ENCODE measurements at regions not wholly inside any gene's neighbourhood (a gene's known extent, or its start where the extent isn't known, plus 50 kb on each side); places are given as distances from the start of the nearest gene placed in this dataset.
"Not testable (repeated sequence)": the region's sequence is repeated elsewhere in the genome, so short reads cannot be mapped to it uniquely, and the experiment has no call there.

DNA sequence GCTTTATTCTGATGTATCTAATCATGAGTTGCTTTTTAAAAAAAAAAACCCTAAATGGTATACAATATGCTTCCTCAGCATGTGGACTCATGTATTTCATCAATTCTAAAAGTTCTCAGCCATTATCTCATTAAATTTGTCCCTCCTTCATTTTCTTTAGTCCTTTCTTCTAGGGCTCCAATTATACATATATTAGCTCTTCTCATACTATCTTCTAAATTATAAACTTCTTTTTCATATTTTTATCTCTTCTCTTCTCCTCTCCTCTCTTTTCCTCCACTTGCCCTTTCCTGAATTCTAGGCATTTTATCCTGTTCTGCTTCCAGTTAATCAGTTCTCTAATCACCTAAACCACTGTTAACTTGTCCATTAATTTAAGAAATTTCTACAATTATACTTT lies 55.0 kb upstream of the IL33 start:
- DNase-seq (ENCODE audit: low spot score), result no peak

GRCh38 chr9:6153425-6153824 lies 62.2 kb upstream of the IL33 start:
- intact Hi-C loops (cut with DNase I), result no loop called here
- DNase-seq (ENCODE audit: low spot score), result no peak

More for the DNA sequence above, 55.0 kb upstream of the IL33 start:
- intact Hi-C loops (cut with DNase I), result no loop called here

- no peak for DNase-seq (ENCODE audit: low spot score)
- intact Hi-C loops (cut with DNase I), result no loop called here
Observed at GRCh38 chr9:6152788-6153187, 62.8 kb upstream of the IL33 start.

GRCh38 chr9:6150483-6150882 lies 65.1 kb upstream of the IL33 start:
- DNase-seq (ENCODE audit: low spot score), result no peak
- intact Hi-C loops (cut with DNase I), result no loop called here

GRCh38 chr9:6149315-6149714 lies 66.3 kb upstream of the IL33 start:
- intact Hi-C loops (cut with DNase I), result loop anchor here in 1 of 2 donors (2.0 kb wide), 1 partner anchor 37 kb away; no protein-coding TSS in a partner anchor
- DNase-seq (ENCODE audit: low spot score), result no peak

DNA sequence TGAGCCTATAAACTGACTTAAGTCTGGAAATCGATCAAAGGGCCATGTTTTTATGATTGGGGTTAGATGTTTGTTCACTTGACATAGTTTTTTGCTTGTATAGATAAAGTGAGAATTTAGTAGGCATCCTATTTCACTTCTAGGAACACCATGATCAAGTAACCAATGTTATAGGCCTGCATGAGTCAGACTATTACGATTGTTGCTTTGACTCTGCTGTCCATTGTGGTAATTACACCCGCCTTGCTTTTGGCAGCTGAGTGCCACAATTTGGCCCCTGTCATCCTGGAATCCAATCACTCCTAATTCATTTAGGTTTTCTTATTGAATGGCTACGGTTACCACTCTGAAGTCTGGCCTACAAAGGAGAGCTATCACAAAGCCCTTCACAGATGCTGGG lies 67.8 kb upstream of the IL33 start:
- intact Hi-C loops (cut with DNase I), result loop anchor here in 1 of 2 donors (2.0 kb wide), 1 partner anchor 39 kb away; no protein-coding TSS in a partner anchor
- DNase-seq (ENCODE audit: low spot score), result no peak

- no peak for DNase-seq (ENCODE audit: low spot score)
- intact Hi-C loops (cut with DNase I), result no loop called here
Observed at GRCh38 chr9:6144947-6145346, 70.7 kb upstream of the IL33 start.

GRCh38 chr9:6142799-6143454 lies 72.7 kb upstream of the IL33 start:
- intact Hi-C loops (cut with DNase I), result no loop called here
- no peak for DNase-seq (ENCODE audit: low spot score)

GRCh38 chr9:6135780-6136179 lies 79.8 kb upstream of the IL33 start:
- DNase-seq (ENCODE audit: low spot score); intact Hi-C loops (cut with DNase I): not testable (repeated sequence)

- intact Hi-C loops (cut with DNase I), result no loop called here
- DNase-seq (ENCODE audit: low spot score), result no peak
Observed at GRCh38 chr9:6134661-6135180, 80.9 kb upstream of the IL33 start.

- intact Hi-C loops (cut with DNase I), result no loop called here
Observed at GRCh38 chr9:6133346-6134063, 82.1 kb upstream of the IL33 start.

DNA sequence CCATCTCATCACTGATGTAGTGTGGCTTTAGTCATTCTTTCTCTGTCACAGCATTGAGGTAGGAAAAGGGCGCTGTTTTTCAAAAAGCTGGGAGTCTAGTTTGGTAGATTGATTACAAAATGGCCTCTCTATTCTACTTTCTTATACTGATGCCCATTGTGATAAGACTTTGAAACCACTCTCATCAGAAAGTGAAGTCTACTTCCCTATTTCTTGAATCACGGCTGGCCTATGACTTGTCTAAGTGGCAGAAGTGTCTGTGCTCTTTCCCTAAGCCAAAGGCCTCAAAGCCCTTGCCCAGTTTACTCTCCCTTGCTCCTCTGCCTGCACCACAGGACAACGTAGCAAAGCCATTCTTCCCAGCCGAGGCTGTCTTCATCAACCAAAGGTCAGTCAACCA lies 83.0 kb upstream of the IL33 start:
- intact Hi-C loops (cut with DNase I), result no loop called here
- DNase-seq (ENCODE audit: low spot score), result no peak

More at GRCh38 chr9:6133346-6134063, 82.1 kb upstream of the IL33 start:
- no peak for DNase-seq (ENCODE audit: low spot score)

DNA sequence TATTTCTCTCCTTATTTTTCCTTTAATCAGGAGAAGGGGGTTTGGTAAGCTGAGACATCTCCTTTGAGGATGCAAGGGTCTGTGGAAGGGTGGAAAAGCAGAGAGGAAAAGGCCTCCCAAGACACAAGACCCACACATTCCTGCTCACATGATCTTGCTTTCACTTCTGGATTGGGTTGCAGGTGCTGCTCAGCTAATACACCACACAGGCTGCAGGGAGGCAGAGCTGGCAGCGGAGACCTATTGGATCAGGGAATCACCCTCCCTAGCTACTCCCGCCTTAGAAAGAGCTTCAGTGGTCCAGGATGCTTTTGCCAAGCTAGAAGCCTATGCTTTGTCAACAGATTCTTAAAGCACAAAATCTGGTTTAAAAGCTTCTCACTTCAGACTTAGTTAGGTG lies 87.6 kb upstream of the IL33 start:
- intact Hi-C loops (cut with DNase I), result no loop called here
- DNase-seq (ENCODE audit: low spot score), result no peak

DNA sequence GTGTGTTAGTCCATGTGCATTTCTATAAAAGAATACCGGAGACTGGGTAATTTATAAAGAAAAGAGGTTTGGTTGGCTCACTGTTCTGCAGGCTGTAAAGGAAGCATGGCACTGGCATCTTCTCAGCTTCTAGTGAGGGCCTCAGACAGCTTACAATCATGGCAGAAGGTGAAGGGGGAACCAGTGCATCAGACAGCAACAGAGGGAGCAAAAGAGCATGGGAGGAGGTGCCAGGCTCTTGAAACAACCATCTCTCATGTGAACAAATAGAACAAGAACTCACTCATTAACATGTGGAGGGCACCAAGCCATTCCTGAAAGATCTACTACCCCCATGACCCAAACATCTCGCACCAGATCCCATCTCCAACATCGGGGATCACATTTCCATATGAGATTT lies 89.2 kb upstream of the IL33 start:
- intact Hi-C loops (cut with DNase I), result no loop called here
- DNase-seq (ENCODE audit: low spot score), result no peak

GRCh38 chr9:6123416-6123815 lies 92.2 kb upstream of the IL33 start:
- DNase-seq (ENCODE audit: low spot score), result no peak
- intact Hi-C loops (cut with DNase I), result no loop called here

GRCh38 chr9:6121707-6122106 lies 93.9 kb upstream of the IL33 start:
- intact Hi-C loops (cut with DNase I), result no loop called here

DNA sequence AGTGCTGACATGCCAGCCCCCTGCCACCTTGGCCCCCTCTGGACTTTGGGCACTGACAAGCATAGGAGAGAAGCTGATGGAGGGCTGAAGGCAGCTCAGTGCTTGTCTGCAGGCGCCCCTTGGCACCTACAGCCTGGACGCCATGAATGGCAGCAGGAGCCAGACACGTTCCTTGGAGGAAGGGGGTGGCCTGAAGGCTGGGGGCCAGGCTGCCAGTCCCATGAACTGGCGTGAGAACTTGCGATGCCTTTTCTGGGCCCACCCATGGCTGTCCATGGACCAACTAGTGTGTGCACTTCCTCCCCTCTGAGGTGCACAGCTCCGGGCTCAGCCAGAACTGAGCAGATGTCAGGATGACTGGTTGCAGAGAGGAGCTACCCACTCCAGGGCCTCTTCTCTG lies 99.0 kb upstream of the RANBP6 start:
- no peak for DNase-seq (ENCODE audit: low spot score)
- intact Hi-C loops (cut with DNase I), result no loop called here

More at GRCh38 chr9:6121707-6122106, 93.9 kb upstream of the IL33 start:
- no peak for DNase-seq (ENCODE audit: low spot score)

- DNase-seq (ENCODE audit: low spot score), result no peak
- intact Hi-C loops (cut with DNase I), result no loop called here
Observed at GRCh38 chr9:6113819-6114218, 98.4 kb upstream of the RANBP6 start.

GRCh38 chr9:6113312-6113711 lies 97.9 kb upstream of the RANBP6 start:
- DNase-seq (ENCODE audit: low spot score), result no peak
- intact Hi-C loops (cut with DNase I), result no loop called here

GRCh38 chr9:6109986-6110385 lies 94.6 kb upstream of the RANBP6 start:
- DNase-seq (ENCODE audit: low spot score), result no peak
- intact Hi-C loops (cut with DNase I), result no loop called here

DNA sequence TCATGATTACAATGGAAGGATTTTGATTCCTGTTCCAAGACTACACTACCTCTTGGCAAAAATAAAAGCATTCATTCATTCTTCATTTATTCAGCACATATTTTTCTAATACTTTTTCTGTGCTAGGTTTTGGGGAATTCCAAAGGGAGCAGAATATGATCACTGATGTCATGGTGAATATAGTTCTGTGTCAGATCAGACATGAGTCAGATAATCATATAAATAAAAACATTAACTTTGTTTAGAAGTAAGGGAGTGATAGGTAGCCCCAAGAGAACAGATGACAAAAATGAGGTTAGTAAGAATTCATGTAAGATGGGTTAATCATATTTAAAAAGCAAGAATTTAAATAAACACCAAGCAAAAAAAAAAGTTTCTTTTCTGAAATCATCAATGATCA lies 94.1 kb upstream of the RANBP6 start:
- no peak for DNase-seq (ENCODE audit: low spot score)
- intact Hi-C loops (cut with DNase I), result no loop called here
